ENCODE measurements at regions not wholly inside any gene's neighbourhood (a gene's known extent, or its start where the extent isn't known, plus 50 kb on each side); places are given as distances from the start of the nearest gene placed in this dataset.
"Not testable (repeated sequence)": the region's sequence is repeated elsewhere in the genome, so short reads cannot be mapped to it uniquely, and the experiment has no call there.

DNA sequence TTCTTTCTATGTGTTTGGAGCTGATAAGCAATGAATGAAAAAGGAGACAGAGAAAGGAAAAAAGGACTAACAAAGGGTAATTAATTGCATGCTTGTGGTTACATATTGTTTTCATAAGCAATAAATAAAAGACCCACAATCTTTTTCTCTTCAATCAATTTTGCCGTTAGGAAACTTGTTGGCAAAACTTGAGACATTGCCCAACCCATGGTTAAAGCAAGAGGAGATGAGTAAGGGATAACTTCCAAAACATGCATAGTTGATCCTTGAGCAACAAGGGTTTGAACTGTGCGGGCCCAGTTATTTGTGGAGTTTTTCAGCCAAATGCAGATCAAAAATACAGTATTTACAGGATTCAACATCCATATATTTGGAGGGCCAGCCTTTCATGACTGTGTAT is 572.4 kb downstream of the AMY1C start:
- H3K9me3 ChIP-seq = no peaks in the 10 kb centered on the region
- H3K27me3 ChIP-seq = no peaks in the 10 kb centered on the region
- no peaks in the 10 kb centered on the region for H3K36me3 ChIP-seq (ENCODE audit: low read depth, missing control alignments)
- intact Hi-C loops (cut with DNase I; ENCODE audit: low total_unique reads) = no loop called here
- no peaks in the 10 kb centered on the region for H3K4me1 ChIP-seq
- no peak overlapping the region for H3K27ac ChIP-seq
- 75 to 84% methylated on average over 2 of the region's 2 CpGs for WGBS, 2 donors
- no peak for TF ChIP-seq POLR2A (IDR thresholded peaks at IDR 0.05)
- TF ChIP-seq, protein P1, sequence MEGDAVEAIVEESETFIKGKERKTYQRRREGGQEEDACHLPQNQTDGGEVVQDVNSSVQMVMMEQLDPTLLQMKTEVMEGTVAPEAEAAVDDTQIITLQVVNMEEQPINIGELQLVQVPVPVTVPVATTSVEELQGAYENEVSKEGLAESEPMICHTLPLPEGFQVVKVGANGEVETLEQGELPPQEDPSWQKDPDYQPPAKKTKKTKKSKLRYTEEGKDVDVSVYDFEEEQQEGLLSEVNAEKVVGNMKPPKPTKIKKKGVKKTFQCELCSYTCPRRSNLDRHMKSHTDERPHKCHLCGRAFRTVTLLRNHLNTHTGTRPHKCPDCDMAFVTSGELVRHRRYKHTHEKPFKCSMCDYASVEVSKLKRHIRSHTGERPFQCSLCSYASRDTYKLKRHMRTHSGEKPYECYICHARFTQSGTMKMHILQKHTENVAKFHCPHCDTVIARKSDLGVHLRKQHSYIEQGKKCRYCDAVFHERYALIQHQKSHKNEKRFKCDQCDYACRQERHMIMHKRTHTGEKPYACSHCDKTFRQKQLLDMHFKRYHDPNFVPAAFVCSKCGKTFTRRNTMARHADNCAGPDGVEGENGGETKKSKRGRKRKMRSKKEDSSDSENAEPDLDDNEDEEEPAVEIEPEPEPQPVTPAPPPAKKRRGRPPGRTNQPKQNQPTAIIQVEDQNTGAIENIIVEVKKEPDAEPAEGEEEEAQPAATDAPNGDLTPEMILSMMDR (IDR thresholded peaks at IDR 0.05) = no peak
- DNase-seq = no peak
- H3K4me3 ChIP-seq = no peak overlapping the region

DNA sequence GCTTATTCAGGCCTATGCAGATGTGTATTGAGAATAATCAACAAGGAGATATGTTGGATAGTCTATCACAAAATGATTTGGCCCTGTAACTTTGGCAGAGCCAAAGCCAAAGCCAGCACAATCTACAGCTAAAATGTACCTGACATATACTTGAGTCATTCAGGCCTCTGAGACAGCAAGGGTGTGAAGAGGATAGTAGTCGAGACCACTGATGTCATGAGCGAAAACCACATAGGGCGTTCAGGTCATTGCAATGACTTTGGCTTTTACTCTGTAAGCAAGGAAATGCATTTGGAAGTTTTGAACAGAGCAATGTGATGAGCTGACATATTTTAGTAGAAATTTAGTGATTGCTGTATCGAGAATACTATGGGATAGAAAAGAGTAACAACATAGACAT is 579.6 kb downstream of the AMY1C start:
- 92 to 97% methylated on average over 4 of the region's 4 CpGs for WGBS, 2 donors
- no peak for TF ChIP-seq POLR2A (IDR thresholded peaks at IDR 0.05)
- TF ChIP-seq, protein P1 (IDR thresholded peaks at IDR 0.05) = no peak
- intact Hi-C loops (cut with DNase I; ENCODE audit: low total_unique reads) = no loop called here

DNA sequence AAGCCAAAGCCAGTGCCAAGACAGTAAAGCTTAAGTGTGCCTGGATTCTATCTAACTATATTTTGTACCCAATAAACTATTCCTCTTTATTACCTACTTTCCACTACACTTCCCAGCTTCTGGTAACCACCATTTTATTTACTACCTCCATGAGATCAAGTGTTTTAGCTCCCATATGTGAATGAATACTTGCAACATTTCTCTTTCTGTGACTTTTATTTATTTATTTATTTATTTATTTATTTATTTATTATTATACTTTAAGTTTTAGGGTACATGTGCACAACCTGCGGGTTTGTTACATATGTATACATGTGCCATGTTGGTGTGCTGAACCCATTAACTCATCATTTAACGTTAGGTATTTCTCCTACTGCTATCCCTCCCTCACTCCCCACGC is 582.1 kb downstream of the AMY1C start:
- H3K27me3 ChIP-seq = no peaks in the 10 kb centered on the region
- no peaks in the 10 kb centered on the region for H3K36me3 ChIP-seq (ENCODE audit: low read depth, missing control alignments)
- H3K4me1 ChIP-seq = no peaks in the 10 kb centered on the region
- no peak overlapping the region for H3K27ac ChIP-seq
- no peaks in the 10 kb centered on the region for H3K9me3 ChIP-seq
- no peak overlapping the region for H3K4me3 ChIP-seq
- TF ChIP-seq POLR2A (IDR thresholded peaks at IDR 0.05) = no peak
- TF ChIP-seq, protein P1 (IDR thresholded peaks at IDR 0.05) = no peak
- WGBS, 2 donors = 56 to 90% methylated on average over 3 of the region's 3 CpGs
- intact Hi-C loops (cut with DNase I; ENCODE audit: low total_unique reads) = no loop called here
- DNase-seq = no peak

More for the DNA sequence above, 579.6 kb downstream of the AMY1C start:
- Histone ChIP-seq H3K4me1 (no peaks in the 10 kb centered on the region), H3K27me3 (no peaks in the 10 kb centered on the region), H3K9me3 (no peaks in the 10 kb centered on the region), H3K36me3 (ENCODE audit: low read depth, missing control alignments) (no peaks in the 10 kb centered on the region), H3K4me3 (no peak overlapping the region), H3K27ac (no peak overlapping the region)
- DNase-seq = no peak

DNA sequence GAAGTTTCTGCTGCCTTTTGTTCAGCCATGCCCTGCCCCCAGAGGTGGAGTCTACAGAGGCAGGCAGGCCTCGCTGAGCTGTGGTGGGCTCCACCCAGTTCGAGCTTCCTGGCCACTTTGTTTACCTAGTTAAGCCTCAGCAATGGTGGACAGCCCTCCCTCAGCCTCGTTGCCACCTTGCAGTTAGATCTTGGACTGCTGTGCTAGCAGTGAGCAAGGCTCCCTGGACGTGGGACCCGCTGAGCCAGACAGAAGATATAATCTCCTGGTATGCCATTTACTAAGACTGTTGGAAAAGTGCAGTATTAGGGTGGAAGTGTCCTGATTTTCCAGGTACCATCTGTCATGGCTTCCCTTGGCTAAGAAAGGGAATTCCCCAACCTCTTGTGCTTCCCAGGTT is 588.2 kb downstream of the AMY1C start:
- intact Hi-C loops (cut with DNase I; ENCODE audit: low total_unique reads); H3K4me3 ChIP-seq; H3K4me1 ChIP-seq; DNase-seq; H3K36me3 ChIP-seq (ENCODE audit: low read depth, missing control alignments); H3K27ac ChIP-seq; H3K9me3 ChIP-seq; H3K27me3 ChIP-seq: not testable (repeated sequence)
- WGBS, 2 donors = 83 to 85% methylated on average over 5 of the region's 5 CpGs

DNA sequence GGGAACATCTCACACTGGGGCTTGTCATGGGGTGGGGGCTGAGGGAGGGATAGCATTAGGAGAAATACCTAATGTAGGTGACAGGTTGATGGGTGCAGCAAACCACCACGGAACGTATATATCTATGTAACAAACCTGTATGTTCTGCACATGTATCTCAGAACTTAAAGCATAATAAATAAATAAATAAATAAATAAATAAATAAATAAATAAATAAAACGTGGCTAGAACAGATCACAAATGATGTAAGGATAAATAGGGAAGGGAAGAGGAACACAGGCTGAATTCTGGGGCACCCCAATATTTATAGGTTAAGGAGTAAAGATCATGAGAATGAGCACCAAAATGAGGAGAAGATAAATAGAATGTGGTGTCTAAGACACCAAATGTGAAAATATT is 592.2 kb downstream of the AMY1C start:
- Histone ChIP-seq H3K4me3 (no peak overlapping the region), H3K36me3 (ENCODE audit: low read depth, missing control alignments) (no peaks in the 10 kb centered on the region), H3K9me3 (no peaks in the 10 kb centered on the region), H3K4me1 (no peaks in the 10 kb centered on the region), H3K27ac (no peak overlapping the region), H3K27me3 (no peaks in the 10 kb centered on the region)
- no peak for DNase-seq
- intact Hi-C loops (cut with DNase I; ENCODE audit: low total_unique reads) = no loop called here
- 61 to 67% methylated on average over 3 of the region's 3 CpGs for WGBS, 2 donors
- TF ChIP-seq, protein P1 (IDR thresholded peaks at IDR 0.05) = no peak

All from testis (tissue), 2 donors.